ENCODE measurements at regions not wholly inside any gene's neighbourhood (a gene's known extent, or its start where the extent isn't known, plus 50 kb on each side); places are given as distances from the start of the nearest gene placed in this dataset.

DNA sequence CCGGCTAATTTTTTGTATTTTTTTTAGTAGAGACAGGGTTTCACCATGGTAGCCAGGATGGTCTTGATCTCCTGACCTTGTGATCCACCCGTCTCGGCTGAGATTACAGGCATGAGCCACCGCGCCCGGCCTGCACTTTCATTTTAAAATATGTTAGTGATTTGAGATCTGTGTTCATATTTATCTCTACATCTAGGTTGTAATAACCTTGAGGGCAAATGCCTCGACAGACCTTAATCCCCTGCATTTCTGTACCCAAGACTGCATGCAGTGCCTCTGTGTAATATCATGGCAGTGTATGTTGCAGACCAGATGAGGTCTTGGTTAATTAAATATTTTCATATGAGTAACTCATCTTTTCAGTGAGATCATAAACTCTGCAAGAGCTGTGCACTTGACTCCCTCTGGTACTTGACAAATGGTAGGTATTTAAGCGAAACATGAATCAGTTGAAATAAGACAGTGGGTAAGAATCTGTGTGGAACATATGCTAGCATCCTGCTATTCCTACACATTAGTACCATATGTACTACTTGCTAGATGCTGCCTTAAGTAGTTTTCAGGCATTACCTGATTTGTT is 673.9 kb upstream of the ANKRD30A start:
- H3K36me3 ChIP-seq (ENCODE audit: control insufficient read depth, insufficient read depth, low read length), result no peaks in the 10 kb centered on the region
- H2BK120ac ChIP-seq (ENCODE audit: low read depth, low read length), result peak overlapping the region; percentile 28
- no peak overlapping the region for H4K5ac ChIP-seq (ENCODE audit: low read length)
- H3K4me3 ChIP-seq (ENCODE audit: low read length), result no peak overlapping the region
- no peak overlapping the region for H3K23ac ChIP-seq (ENCODE audit: low read length)
- no peak overlapping the region for H3K18ac ChIP-seq (ENCODE audit: low read length)
- H3K79me1 ChIP-seq (ENCODE audit: low read length), result no peaks in the 10 kb centered on the region
- H2AK5ac ChIP-seq (ENCODE audit: low read length), result no peak overlapping the region
- H3K56ac ChIP-seq (ENCODE audit: low read length), result no peak overlapping the region
- no peak overlapping the region for H3K4ac ChIP-seq (ENCODE audit: low read depth, low read length)
- no peak for DNase-seq
- no peak overlapping the region for H3K4me2 ChIP-seq (ENCODE audit: low read length)
- no peak overlapping the region for H3K9ac ChIP-seq (ENCODE audit: low read length)
- no CpG with 5 or more reads among the region's 8 CpGs for WGBS (ENCODE audit: extremely low coverage, insufficient coverage, low lambda C conversion rate)
- no peaks in the 10 kb centered on the region for H3K79me2 ChIP-seq (ENCODE audit: control insufficient read depth, insufficient read depth, low read length)
- peaks cover 7% of the 10 kb centered on the region for H3K4me1 ChIP-seq (ENCODE audit: control insufficient read depth, low read depth, low read length)
- no peak overlapping the region for H2BK5ac ChIP-seq (ENCODE audit: low read length)
- H3K27ac ChIP-seq (ENCODE audit: low read depth, low read length), result no peak overlapping the region
- H4K8ac ChIP-seq (ENCODE audit: low read depth, low read length), result no peak overlapping the region
- no peaks in the 10 kb centered on the region for H3K27me3 ChIP-seq (ENCODE audit: insufficient read depth, low read length, poor library complexity)
- no peak overlapping the region for H2BK15ac ChIP-seq (replicated peaks; ENCODE audit: low read depth)

DNA sequence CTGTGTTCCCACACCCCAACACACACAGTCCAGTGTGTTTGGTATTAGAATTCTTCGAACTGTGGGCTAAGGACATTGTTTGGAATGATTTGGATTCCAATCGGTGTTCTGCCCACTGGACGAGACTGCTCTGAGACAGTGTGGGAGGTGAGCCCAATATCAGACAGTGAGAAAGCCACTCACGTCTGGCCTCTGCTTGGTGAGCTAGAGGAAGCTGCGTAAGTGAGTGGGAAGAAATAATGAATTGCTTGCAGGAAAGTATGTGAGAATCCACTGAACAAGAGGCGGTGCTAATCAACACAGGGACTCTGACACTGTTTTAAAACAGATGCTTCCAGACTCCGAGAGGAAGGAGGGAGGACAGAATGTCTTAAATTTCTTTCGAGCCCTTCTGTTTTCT is 675.0 kb upstream of the ANKRD30A start:
- no peak overlapping the region for H2BK15ac ChIP-seq (replicated peaks; ENCODE audit: low read depth)
- no peak overlapping the region for H3K27ac ChIP-seq (ENCODE audit: low read depth, low read length)
- peak overlapping the region; percentile 75 for H3K56ac ChIP-seq (ENCODE audit: low read length)
- H3K9ac ChIP-seq (ENCODE audit: low read length), result no peak overlapping the region
- WGBS (ENCODE audit: extremely low coverage, insufficient coverage, low lambda C conversion rate), result no CpG with 5 or more reads among the region's 8 CpGs
- no peaks in the 10 kb centered on the region for H3K79me1 ChIP-seq (ENCODE audit: low read length)
- peak overlapping the region; percentile 37 for H3K23ac ChIP-seq (ENCODE audit: low read length)
- H2BK120ac ChIP-seq (ENCODE audit: low read depth, low read length), result no peak overlapping the region
- no peak overlapping the region for H3K4me2 ChIP-seq (ENCODE audit: low read length)
- no peak overlapping the region for H3K4me3 ChIP-seq (ENCODE audit: low read length)
- peak overlapping the region; percentile 71 for H3K18ac ChIP-seq (ENCODE audit: low read length)
- H3K36me3 ChIP-seq (ENCODE audit: control insufficient read depth, insufficient read depth, low read length), result no peaks in the 10 kb centered on the region
- H3K79me2 ChIP-seq (ENCODE audit: control insufficient read depth, insufficient read depth, low read length), result no peaks in the 10 kb centered on the region
- peaks cover 8% of the 10 kb centered on the region for H3K4me1 ChIP-seq (ENCODE audit: control insufficient read depth, low read depth, low read length)
- DNase-seq, result no peak
- H3K4ac ChIP-seq (ENCODE audit: low read depth, low read length), result peak overlapping the region; percentile 59
- H2BK5ac ChIP-seq (ENCODE audit: low read length), result peak overlapping the region; percentile 92
- H3K27me3 ChIP-seq (ENCODE audit: insufficient read depth, low read length, poor library complexity), result no peaks in the 10 kb centered on the region
- H4K5ac ChIP-seq (ENCODE audit: low read length), result no peak overlapping the region
- peak overlapping the region; percentile 64 for H2AK5ac ChIP-seq (ENCODE audit: low read length)
- no peak overlapping the region for H4K8ac ChIP-seq (ENCODE audit: low read depth, low read length)

- H3K18ac ChIP-seq (ENCODE audit: low read length), result peak overlapping the region; percentile 39
- WGBS (ENCODE audit: extremely low coverage, insufficient coverage, low lambda C conversion rate), result no CpG with 5 or more reads among the region's 11 CpGs
- no peak overlapping the region for H3K56ac ChIP-seq (ENCODE audit: low read length)
- H3K4me2 ChIP-seq (ENCODE audit: low read length), result no peak overlapping the region
- no peak overlapping the region for H2AK5ac ChIP-seq (ENCODE audit: low read length)
- H2BK120ac ChIP-seq (ENCODE audit: low read depth, low read length), result no peak overlapping the region
- no peak overlapping the region for H3K4ac ChIP-seq (ENCODE audit: low read depth, low read length)
- H3K27ac ChIP-seq (ENCODE audit: low read depth, low read length), result peak overlapping the region; percentile 49
- no peak overlapping the region for H2BK5ac ChIP-seq (ENCODE audit: low read length)
- no peaks in the 10 kb centered on the region for H3K79me2 ChIP-seq (ENCODE audit: control insufficient read depth, insufficient read depth, low read length)
- H3K4me3 ChIP-seq (ENCODE audit: low read length), result no peak overlapping the region
- no peak overlapping the region for H2BK15ac ChIP-seq (replicated peaks; ENCODE audit: low read depth)
- H3K27me3 ChIP-seq (ENCODE audit: insufficient read depth, low read length, poor library complexity), result no peaks in the 10 kb centered on the region
- H3K79me1 ChIP-seq (ENCODE audit: low read length), result no peaks in the 10 kb centered on the region
- H3K23ac ChIP-seq (ENCODE audit: low read length), result no peak overlapping the region
- no peak overlapping the region for H3K9ac ChIP-seq (ENCODE audit: low read length)
- H4K5ac ChIP-seq (ENCODE audit: low read length), result no peak overlapping the region
- peak; percentile 78 for DNase-seq
- no peaks in the 10 kb centered on the region for H3K36me3 ChIP-seq (ENCODE audit: control insufficient read depth, insufficient read depth, low read length)
- H4K8ac ChIP-seq (ENCODE audit: low read depth, low read length), result no peak overlapping the region
- H3K4me1 ChIP-seq (ENCODE audit: control insufficient read depth, low read depth, low read length), result peaks cover 9% of the 10 kb centered on the region
These were observed 676.4 kb upstream of the ANKRD30A start for GRCh38 chr10:36448760-36449691.

DNA sequence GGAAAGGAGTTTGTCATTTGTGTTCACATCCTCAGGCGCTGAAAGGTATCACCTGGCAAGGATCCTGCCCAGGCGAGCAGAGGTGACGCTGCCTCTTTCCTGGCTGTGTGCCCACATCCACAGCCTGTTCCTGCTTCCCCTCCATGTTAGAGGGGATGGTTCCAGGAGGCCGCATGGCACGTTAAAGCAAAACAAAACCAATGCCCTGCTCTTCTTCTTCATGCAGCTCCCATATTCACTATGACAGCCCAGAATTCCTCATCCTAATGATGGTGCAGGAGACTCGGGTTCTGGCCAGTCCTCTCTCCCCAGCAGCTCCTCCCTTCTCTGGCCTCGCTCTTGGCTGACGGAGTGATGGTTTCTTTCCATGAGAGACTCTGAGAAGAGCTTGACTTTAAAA is 678.5 kb upstream of the ANKRD30A start:
- Histone ChIP-seq H4K8ac (ENCODE audit: low read depth, low read length) (no peak overlapping the region), H3K79me1 (ENCODE audit: low read length) (no peaks in the 10 kb centered on the region), H2BK15ac (replicated peaks; ENCODE audit: low read depth) (no peak overlapping the region), H3K4me2 (ENCODE audit: low read length) (no peak overlapping the region), H2BK120ac (ENCODE audit: low read depth, low read length) (no peak overlapping the region), H3K27me3 (ENCODE audit: insufficient read depth, low read length, poor library complexity) (no peaks in the 10 kb centered on the region), H3K9ac (ENCODE audit: low read length) (no peak overlapping the region), H2AK5ac (ENCODE audit: low read length) (peak overlapping the region; percentile 99), H3K4ac (ENCODE audit: low read depth, low read length) (no peak overlapping the region), H2BK5ac (ENCODE audit: low read length) (peak overlapping the region; percentile 71), H3K23ac (ENCODE audit: low read length) (no peak overlapping the region), H3K4me1 (ENCODE audit: control insufficient read depth, low read depth, low read length) (peaks cover 9% of the 10 kb centered on the region), H3K4me3 (ENCODE audit: low read length) (no peak overlapping the region), H3K56ac (ENCODE audit: low read length) (peak overlapping the region; percentile 72), H3K27ac (ENCODE audit: low read depth, low read length) (no peak overlapping the region), H3K18ac (ENCODE audit: low read length) (no peak overlapping the region), H3K79me2 (ENCODE audit: control insufficient read depth, insufficient read depth, low read length) (no peaks in the 10 kb centered on the region), H3K36me3 (ENCODE audit: control insufficient read depth, insufficient read depth, low read length) (no peaks in the 10 kb centered on the region), H4K5ac (ENCODE audit: low read length) (no peak overlapping the region)
- no peak for DNase-seq
- no CpG with 5 or more reads among the region's 8 CpGs for WGBS (ENCODE audit: extremely low coverage, insufficient coverage, low lambda C conversion rate)

- Histone ChIP-seq H2BK120ac (ENCODE audit: low read depth, low read length) (no peak overlapping the region), H3K56ac (ENCODE audit: low read length) (no peak overlapping the region), H3K4ac (ENCODE audit: low read depth, low read length) (no peak overlapping the region), H3K4me2 (ENCODE audit: low read length) (no peak overlapping the region), H3K36me3 (ENCODE audit: control insufficient read depth, insufficient read depth, low read length) (no peaks in the 10 kb centered on the region), H2BK15ac (replicated peaks; ENCODE audit: low read depth) (no peak overlapping the region), H2AK5ac (ENCODE audit: low read length) (no peak overlapping the region), H3K4me3 (ENCODE audit: low read length) (no peak overlapping the region), H3K4me1 (ENCODE audit: control insufficient read depth, low read depth, low read length) (peaks cover 7% of the 10 kb centered on the region), H4K8ac (ENCODE audit: low read depth, low read length) (no peak overlapping the region), H3K79me1 (ENCODE audit: low read length) (no peaks in the 10 kb centered on the region), H2BK5ac (ENCODE audit: low read length) (no peak overlapping the region), H3K79me2 (ENCODE audit: control insufficient read depth, insufficient read depth, low read length) (no peaks in the 10 kb centered on the region), H3K27ac (ENCODE audit: low read depth, low read length) (no peak overlapping the region), H3K27me3 (ENCODE audit: insufficient read depth, low read length, poor library complexity) (no peaks in the 10 kb centered on the region), H4K5ac (ENCODE audit: low read length) (no peak overlapping the region), H3K9ac (ENCODE audit: low read length) (no peak overlapping the region), H3K23ac (ENCODE audit: low read length) (no peak overlapping the region), H3K18ac (ENCODE audit: low read length) (no peak overlapping the region)
- DNase-seq, result no peak
These were observed 682.2 kb upstream of the ANKRD30A start for GRCh38 chr10:36443233-36443632.
